ENCODE measurements at regions not wholly inside any gene's neighbourhood (a gene's known extent, or its start where the extent isn't known, plus 50 kb on each side); places are given as distances from the start of the nearest gene placed in this dataset.

GRCh38 chr16:5671421-5671820, 573.8 kb upstream of the EEF2KMT start:
- DNase-seq (ENCODE audit: low read depth in 2 of 2): no peak
- Histone ChIP-seq H3K27ac (ENCODE audit: insufficient read depth, low read length) (no peak overlapping the region), H3K4me3 (replicated peaks in 1 of 4; ENCODE audit: control extremely low read depth in 1 of 4, insufficient read depth in 1 of 4, low read depth in 3 of 4, low read length in 4 of 4) (no peak overlapping the region)

GRCh38 chr16:5670198-5670597, 572.6 kb upstream of the EEF2KMT start:
- Histone ChIP-seq H3K4me3 (replicated peaks in 1 of 4; ENCODE audit: control extremely low read depth in 1 of 4, insufficient read depth in 1 of 4, low read depth in 3 of 4, low read length in 4 of 4) (no peak overlapping the region), H3K27me3 (ENCODE audit: control insufficient read depth, insufficient read depth, low read length) (no peaks in the 10 kb centered on the region), H3K4me2 (ENCODE audit: extremely low read depth, insufficient read depth, low read length) (no peak overlapping the region), H3K36me3 (ENCODE audit: control insufficient read depth, insufficient read depth, low read length) (no peaks in the 10 kb centered on the region), H3K9ac (ENCODE audit: insufficient read depth, low read length) (no peak overlapping the region), H3K4me1 (ENCODE audit: control insufficient read depth, extremely low read depth, insufficient read depth, low read length) (no peaks in the 10 kb centered on the region), H4K20me1 (ENCODE audit: control insufficient read depth, extremely low read depth, insufficient read depth, low read length) (no peaks in the 10 kb centered on the region), H3K27ac (ENCODE audit: insufficient read depth, low read length) (no peak overlapping the region), H3K79me2 (ENCODE audit: control insufficient read depth, insufficient read depth, low read length) (no peaks in the 10 kb centered on the region), H2AFZ (ENCODE audit: low read length) (no peak overlapping the region), H3K9me3 (ENCODE audit: control insufficient read depth, insufficient read depth, low read depth, low read length) (no peaks in the 10 kb centered on the region)
- TF ChIP-seq CTCF (conservative IDR thresholded peaks at IDR 0.05 in 1 of 2, IDR thresholded peaks at IDR 0.05 in 1 of 2; ENCODE audit: low read depth in 1 of 2, low read length in 2 of 2) (no peak), EZH2 (IDR thresholded peaks at IDR 0.05; ENCODE audit: low read length, missing control alignments) (no peak)
- DNase-seq (ENCODE audit: low read depth in 2 of 2): no peak

More at GRCh38 chr16:5671421-5671820, 573.8 kb upstream of the EEF2KMT start:
- no peaks in the 10 kb centered on the region for H3K36me3 ChIP-seq (ENCODE audit: control insufficient read depth, insufficient read depth, low read length)
- H3K79me2 ChIP-seq (ENCODE audit: control insufficient read depth, insufficient read depth, low read length): no peaks in the 10 kb centered on the region
- H3K9me3 ChIP-seq (ENCODE audit: control insufficient read depth, insufficient read depth, low read depth, low read length): no peaks in the 10 kb centered on the region
- TF ChIP-seq CTCF (conservative IDR thresholded peaks at IDR 0.05 in 1 of 2, IDR thresholded peaks at IDR 0.05 in 1 of 2; ENCODE audit: low read depth in 1 of 2, low read length in 2 of 2): no peak
- TF ChIP-seq EZH2 (IDR thresholded peaks at IDR 0.05; ENCODE audit: low read length, missing control alignments): no peak
- H3K27me3 ChIP-seq (ENCODE audit: control insufficient read depth, insufficient read depth, low read length): no peaks in the 10 kb centered on the region
- H3K9ac ChIP-seq (ENCODE audit: insufficient read depth, low read length): no peak overlapping the region
- no peaks in the 10 kb centered on the region for H3K4me1 ChIP-seq (ENCODE audit: control insufficient read depth, extremely low read depth, insufficient read depth, low read length)
- H4K20me1 ChIP-seq (ENCODE audit: control insufficient read depth, extremely low read depth, insufficient read depth, low read length): no peaks in the 10 kb centered on the region
- H2AFZ ChIP-seq (ENCODE audit: low read length): no peak overlapping the region
- H3K4me2 ChIP-seq (ENCODE audit: extremely low read depth, insufficient read depth, low read length): no peak overlapping the region

- Histone ChIP-seq H2AFZ (ENCODE audit: low read length) (no peak overlapping the region), H3K4me2 (ENCODE audit: extremely low read depth, insufficient read depth, low read length) (no peak overlapping the region), H3K36me3 (ENCODE audit: control insufficient read depth, insufficient read depth, low read length) (no peaks in the 10 kb centered on the region), H3K27me3 (ENCODE audit: control insufficient read depth, insufficient read depth, low read length) (no peaks in the 10 kb centered on the region), H3K4me3 (replicated peaks in 1 of 4; ENCODE audit: control extremely low read depth in 1 of 4, insufficient read depth in 1 of 4, low read depth in 3 of 4, low read length in 4 of 4) (no peak overlapping the region), H3K9ac (ENCODE audit: insufficient read depth, low read length) (no peak overlapping the region), H3K79me2 (ENCODE audit: control insufficient read depth, insufficient read depth, low read length) (no peaks in the 10 kb centered on the region), H3K4me1 (ENCODE audit: control insufficient read depth, extremely low read depth, insufficient read depth, low read length) (no peaks in the 10 kb centered on the region), H4K20me1 (ENCODE audit: control insufficient read depth, extremely low read depth, insufficient read depth, low read length) (no peaks in the 10 kb centered on the region), H3K27ac (ENCODE audit: insufficient read depth, low read length) (no peak overlapping the region), H3K9me3 (ENCODE audit: control insufficient read depth, insufficient read depth, low read depth, low read length) (no peaks in the 10 kb centered on the region)
- TF ChIP-seq EZH2 (IDR thresholded peaks at IDR 0.05; ENCODE audit: low read length, missing control alignments): no peak
- no peak for TF ChIP-seq CTCF (conservative IDR thresholded peaks at IDR 0.05 in 1 of 2, IDR thresholded peaks at IDR 0.05 in 1 of 2; ENCODE audit: low read depth in 1 of 2, low read length in 2 of 2)
- DNase-seq (ENCODE audit: low read depth in 2 of 2): no peak
Measured at GRCh38 chr16:5668553-5668952, 571.0 kb upstream of the EEF2KMT start.

Measured in fibroblast of lung (primary cell).